GM12878 (cell line): ENCODE measurements at regions not wholly inside any gene's neighbourhood (a gene's known extent, or its start where the extent isn't known, plus 50 kb on each side); places are given as distances from the start of the nearest gene placed in this dataset.

Source experiments
- ATF3 ChIP-seq: IDR thresholded peaks from 2 replicates; pipeline ENCODE4 v1.6.1; 2011; ENCODE audit warnings: low read depth, mild to moderate bottlenecking, low read length, moderate library complexity, borderline replicate concordance; ENCODE audit errors: extremely low read depth
- BCLAF1 ChIP-seq: fragments of 450-650 bp; IDR thresholded peaks from 2 replicates; pipeline ENCODE4 v1.6.1; 2017; ENCODE audit warnings: antibody characterized with exemption, mild to moderate bottlenecking, moderate library complexity
- CTCF ChIP-seq, 3 experiments: IDR thresholded peaks in 2 of 3; conservative IDR thresholded peaks in 1 of 3; 2 replicates each; pipeline ENCODE4 v1.5.1; 2011; ENCODE audit warnings: low read depth in 3 of 3, low read length in 3 of 3, mild to moderate bottlenecking in 3 of 3, control low read depth in 2 of 3, moderate library complexity in 2 of 3, inconsistent platforms in 1 of 3, mixed read lengths in 1 of 3; ENCODE audit not compliant: control insufficient read depth in 2 of 3, insufficient read depth in 1 of 3; ENCODE audit errors: extremely low read depth in 1 of 3
- NKRF ChIP-seq: fragments of 450-650 bp; conservative IDR thresholded peaks from 2 replicates; pipeline ENCODE4 v1.6.1; 2017; ENCODE audit warnings: mild to moderate bottlenecking, moderate library complexity
- SKIL ChIP-seq: fragments of 450-650 bp; IDR thresholded peaks from 2 replicates; pipeline ENCODE4 v1.6.1; 2017; ENCODE audit warnings: mild to moderate bottlenecking, low read depth, inconsistent platforms; ENCODE audit not compliant: poor library complexity, severe bottlenecking
- ZNF24 ChIP-seq: fragments of 450-650 bp; IDR thresholded peaks from 2 replicates; pipeline ENCODE4 v1.6.1; 2017; ENCODE audit warnings: antibody characterized with exemption, mild to moderate bottlenecking

- TF ChIP-seq ZNF24, result no peak
- no peak for TF ChIP-seq CTCF (IDR thresholded peaks at IDR 0.05 in 2 of 3, conservative IDR thresholded peaks at IDR 0.05 in 1 of 3; ENCODE audit: control insufficient read depth in 2 of 3, extremely low read depth in 1 of 3, insufficient read depth in 1 of 3, low read depth in 3 of 3, low read length in 3 of 3)
- TF ChIP-seq ATF3, result no peak
- TF ChIP-seq NKRF, result no peak
- no peak for TF ChIP-seq SKIL
- no peak for TF ChIP-seq BCLAF1
These were observed 1035.0 kb downstream of the TBC1D22A start (continued) for GRCh38 chr22:47797342-47797945.
